ENCODE measurements at regions not wholly inside any gene's neighbourhood (a gene's known extent, or its start where the extent isn't known, plus 50 kb on each side); places are given as distances from the start of the nearest gene placed in this dataset.
"Not testable (repeated sequence)": the region's sequence is repeated elsewhere in the genome, so short reads cannot be mapped to it uniquely, and the experiment has no call there.

DNA sequence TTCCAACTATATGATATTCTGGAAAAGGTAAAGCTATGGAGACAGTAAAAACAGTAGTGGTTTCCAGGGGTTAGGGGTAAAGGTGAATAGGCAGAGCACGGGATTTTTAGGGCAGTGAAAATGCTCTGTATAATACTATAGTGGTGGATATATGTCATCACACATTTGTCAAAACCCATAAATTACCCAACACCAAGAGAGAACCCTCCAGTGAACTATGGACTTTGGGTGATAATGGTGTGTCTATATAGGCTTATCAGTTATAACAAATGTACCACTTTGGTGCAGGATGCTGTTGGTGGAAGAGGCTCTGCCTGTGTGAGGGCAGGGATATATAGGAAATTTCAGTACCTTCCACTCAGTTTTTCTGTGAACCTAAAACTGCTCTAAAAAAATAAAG, 149.9 kb downstream of the GPX5 start:
- no peak for DNase-seq (ENCODE audit: low read depth)

DNA sequence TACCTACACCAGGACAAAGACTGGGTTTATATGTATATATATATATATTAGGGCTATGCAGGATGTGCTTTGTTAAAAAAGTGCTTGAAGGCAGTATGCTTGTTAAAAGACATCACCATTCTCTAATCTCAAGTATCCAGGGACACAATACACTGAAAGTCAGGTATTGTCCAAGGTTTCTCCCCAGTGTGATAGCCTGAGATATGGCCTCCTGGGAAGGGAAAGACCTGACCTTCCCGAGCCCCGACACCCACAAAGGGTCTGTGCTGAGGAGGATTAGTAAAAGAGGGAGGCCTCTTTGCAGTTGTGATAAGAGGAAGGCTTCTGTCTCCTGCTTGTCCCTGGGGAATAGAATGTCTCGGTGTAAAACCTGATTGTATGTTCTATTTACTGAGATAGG, 156.9 kb downstream of the GPX5 start:
- no peak for DNase-seq (ENCODE audit: low read depth)
- H3K79me2 ChIP-seq (ENCODE audit: insufficient read depth, low read length), result no peaks in the 10 kb centered on the region
- no peak overlapping the region for H3K4me3 ChIP-seq (ENCODE audit: insufficient read depth, low read depth, low read length)
- Mint-ChIP-seq H3K36me3 (ENCODE audit: low read depth, unreplicated experiment) (no peaks in the 10 kb centered on the region), H3K27ac (ENCODE audit: unreplicated experiment) (no peak overlapping the region), H3K9me3 (ENCODE audit: unreplicated experiment) (no peaks in the 10 kb centered on the region), H3K27me3 (ENCODE audit: low read depth, unreplicated experiment) (peaks cover 9% of the 10 kb centered on the region), H3K4me1 (ENCODE audit: low read depth, unreplicated experiment) (peaks cover 3% of the 10 kb centered on the region), H3K4me3 (ENCODE audit: unreplicated experiment) (no peak overlapping the region)
- TF ChIP-seq EZH2 (IDR thresholded peaks at IDR 0.05; ENCODE audit: insufficient read depth, low read length), result no peak
- TF ChIP-seq, protein P1, sequence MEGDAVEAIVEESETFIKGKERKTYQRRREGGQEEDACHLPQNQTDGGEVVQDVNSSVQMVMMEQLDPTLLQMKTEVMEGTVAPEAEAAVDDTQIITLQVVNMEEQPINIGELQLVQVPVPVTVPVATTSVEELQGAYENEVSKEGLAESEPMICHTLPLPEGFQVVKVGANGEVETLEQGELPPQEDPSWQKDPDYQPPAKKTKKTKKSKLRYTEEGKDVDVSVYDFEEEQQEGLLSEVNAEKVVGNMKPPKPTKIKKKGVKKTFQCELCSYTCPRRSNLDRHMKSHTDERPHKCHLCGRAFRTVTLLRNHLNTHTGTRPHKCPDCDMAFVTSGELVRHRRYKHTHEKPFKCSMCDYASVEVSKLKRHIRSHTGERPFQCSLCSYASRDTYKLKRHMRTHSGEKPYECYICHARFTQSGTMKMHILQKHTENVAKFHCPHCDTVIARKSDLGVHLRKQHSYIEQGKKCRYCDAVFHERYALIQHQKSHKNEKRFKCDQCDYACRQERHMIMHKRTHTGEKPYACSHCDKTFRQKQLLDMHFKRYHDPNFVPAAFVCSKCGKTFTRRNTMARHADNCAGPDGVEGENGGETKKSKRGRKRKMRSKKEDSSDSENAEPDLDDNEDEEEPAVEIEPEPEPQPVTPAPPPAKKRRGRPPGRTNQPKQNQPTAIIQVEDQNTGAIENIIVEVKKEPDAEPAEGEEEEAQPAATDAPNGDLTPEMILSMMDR (IDR thresholded peaks at IDR 0.05; ENCODE audit: insufficient read depth, low read depth, low read length), result no peak
- FAIRE-seq, result no peak
- peaks cover 8% of the 10 kb centered on the region for H3K27me3 ChIP-seq (ENCODE audit: insufficient read depth, low read length)
- no peak overlapping the region for H2AFZ ChIP-seq (ENCODE audit: low read depth, low read length)
- H3K4me2 ChIP-seq (ENCODE audit: low read length), result no peak overlapping the region
- no peaks in the 10 kb centered on the region for H4K20me1 ChIP-seq (ENCODE audit: insufficient read depth, low read length)
- H3K4me1 ChIP-seq (ENCODE audit: insufficient read depth, low read length), result no peaks in the 10 kb centered on the region
- no peaks in the 10 kb centered on the region for H3K9me3 ChIP-seq (ENCODE audit: insufficient read depth, low read depth, low read length)
- no peak overlapping the region for H3K27ac ChIP-seq (ENCODE audit: low read depth, low read length)
- no peaks in the 10 kb centered on the region for H3K36me3 ChIP-seq (ENCODE audit: insufficient read depth, low read length)
- H3K9ac ChIP-seq (ENCODE audit: low read length), result no peak overlapping the region

More for the DNA sequence above, 149.9 kb downstream of the GPX5 start:
- Histone ChIP-seq H3K36me3 (ENCODE audit: insufficient read depth, low read length) (no peaks in the 10 kb centered on the region), H3K27me3 (ENCODE audit: insufficient read depth, low read length) (peaks cover 9% of the 10 kb centered on the region), H3K27ac (ENCODE audit: low read depth, low read length) (no peak overlapping the region), H3K4me3 (ENCODE audit: insufficient read depth, low read depth, low read length) (no peak overlapping the region), H3K4me2 (ENCODE audit: low read length) (no peak overlapping the region), H3K9ac (ENCODE audit: low read length) (no peak overlapping the region), H2AFZ (ENCODE audit: low read depth, low read length) (no peak overlapping the region), H3K9me3 (ENCODE audit: insufficient read depth, low read depth, low read length) (no peaks in the 10 kb centered on the region), H3K4me1 (ENCODE audit: insufficient read depth, low read length) (peaks cover 10% of the 10 kb centered on the region), H4K20me1 (ENCODE audit: insufficient read depth, low read length) (no peaks in the 10 kb centered on the region), H3K79me2 (ENCODE audit: insufficient read depth, low read length) (no peaks in the 10 kb centered on the region)
- Mint-ChIP-seq H3K4me1 (ENCODE audit: low read depth, unreplicated experiment) (no peaks in the 10 kb centered on the region), H3K27ac (ENCODE audit: unreplicated experiment) (no peak overlapping the region), H3K36me3 (ENCODE audit: low read depth, unreplicated experiment) (no peaks in the 10 kb centered on the region), H3K4me3 (ENCODE audit: unreplicated experiment) (no peak overlapping the region), H3K27me3 (ENCODE audit: low read depth, unreplicated experiment) (peaks cover 10% of the 10 kb centered on the region), H3K9me3 (ENCODE audit: unreplicated experiment) (no peaks in the 10 kb centered on the region)
- no peak for FAIRE-seq
- no peak for TF ChIP-seq EZH2 (IDR thresholded peaks at IDR 0.05; ENCODE audit: insufficient read depth, low read length)
- TF ChIP-seq, protein P1 (IDR thresholded peaks at IDR 0.05; ENCODE audit: insufficient read depth, low read depth, low read length), result no peak

DNA sequence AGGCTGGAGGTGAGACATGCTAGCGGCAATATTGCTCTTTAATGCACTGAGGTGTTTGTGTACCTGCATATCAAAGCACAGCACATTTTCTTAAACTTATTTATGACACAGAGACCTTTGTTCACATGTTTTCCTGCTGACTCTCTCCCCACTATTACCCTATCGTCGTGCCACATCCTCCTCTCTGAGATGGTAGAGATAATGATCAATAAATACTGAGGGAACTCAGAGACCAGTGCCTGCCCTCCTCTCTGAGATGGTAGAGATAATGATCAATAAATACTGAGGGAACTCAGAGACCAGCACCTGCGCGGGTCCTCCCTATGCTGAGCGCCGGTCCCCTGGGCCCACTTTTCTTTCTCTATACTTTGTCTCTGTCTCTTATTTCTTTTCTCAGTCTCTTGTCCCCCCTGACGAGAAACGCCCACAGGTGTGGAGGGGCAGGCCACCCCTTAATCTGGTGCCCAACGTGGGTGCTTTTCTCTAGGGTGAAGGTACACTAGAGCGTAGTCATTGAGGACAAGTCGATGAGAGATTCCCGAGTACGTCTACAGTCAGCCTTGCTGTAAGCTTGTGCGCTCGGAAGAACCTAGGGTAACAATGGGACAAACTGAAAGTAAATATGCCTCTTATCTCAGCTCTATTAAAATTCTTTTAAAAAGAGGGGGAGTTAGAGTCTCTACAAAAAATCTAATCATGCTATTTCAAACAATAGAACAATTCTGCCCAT, 157.4 kb downstream of the GPX5 start:
- not testable (repeated sequence) for H3K4me2 ChIP-seq (ENCODE audit: low read length); H3K36me3 Mint-ChIP-seq (ENCODE audit: low read depth, unreplicated experiment); H2AFZ ChIP-seq (ENCODE audit: low read depth, low read length); H3K4me3 ChIP-seq (ENCODE audit: insufficient read depth, low read depth, low read length); H3K9me3 ChIP-seq (ENCODE audit: insufficient read depth, low read depth, low read length); H3K27ac ChIP-seq (ENCODE audit: low read depth, low read length); H3K27ac Mint-ChIP-seq (ENCODE audit: unreplicated experiment); H3K79me2 ChIP-seq (ENCODE audit: insufficient read depth, low read length); H3K4me1 ChIP-seq (ENCODE audit: insufficient read depth, low read length); H3K9me3 Mint-ChIP-seq (ENCODE audit: unreplicated experiment); H3K27me3 ChIP-seq (ENCODE audit: insufficient read depth, low read length); H3K36me3 ChIP-seq (ENCODE audit: insufficient read depth, low read length); H4K20me1 ChIP-seq (ENCODE audit: insufficient read depth, low read length); DNase-seq (ENCODE audit: low read depth); H3K9ac ChIP-seq (ENCODE audit: low read length); FAIRE-seq; H3K4me3 Mint-ChIP-seq (ENCODE audit: unreplicated experiment); H3K4me1 Mint-ChIP-seq (ENCODE audit: low read depth, unreplicated experiment)
- peaks cover 14% of the 10 kb centered on the region for H3K27me3 Mint-ChIP-seq (ENCODE audit: low read depth, unreplicated experiment)
